HG03095 (cell line): ENCODE measurements at regions not wholly inside any gene's neighbourhood (a gene's known extent, or its start where the extent isn't known, plus 50 kb on each side); places are given as distances from the start of the nearest gene placed in this dataset.
"Not testable (repeated sequence)": the region's sequence is repeated elsewhere in the genome, so short reads cannot be mapped to it uniquely, and the experiment has no call there.

Source experiments
- ATAC-seq: cut with Tn5 transposase; IDR thresholded peaks from one replicate; pipeline ENCODE4 v1.9.1; 2021; ENCODE audit warnings: moderate library complexity; ENCODE audit not compliant: unreplicated experiment

DNA sequence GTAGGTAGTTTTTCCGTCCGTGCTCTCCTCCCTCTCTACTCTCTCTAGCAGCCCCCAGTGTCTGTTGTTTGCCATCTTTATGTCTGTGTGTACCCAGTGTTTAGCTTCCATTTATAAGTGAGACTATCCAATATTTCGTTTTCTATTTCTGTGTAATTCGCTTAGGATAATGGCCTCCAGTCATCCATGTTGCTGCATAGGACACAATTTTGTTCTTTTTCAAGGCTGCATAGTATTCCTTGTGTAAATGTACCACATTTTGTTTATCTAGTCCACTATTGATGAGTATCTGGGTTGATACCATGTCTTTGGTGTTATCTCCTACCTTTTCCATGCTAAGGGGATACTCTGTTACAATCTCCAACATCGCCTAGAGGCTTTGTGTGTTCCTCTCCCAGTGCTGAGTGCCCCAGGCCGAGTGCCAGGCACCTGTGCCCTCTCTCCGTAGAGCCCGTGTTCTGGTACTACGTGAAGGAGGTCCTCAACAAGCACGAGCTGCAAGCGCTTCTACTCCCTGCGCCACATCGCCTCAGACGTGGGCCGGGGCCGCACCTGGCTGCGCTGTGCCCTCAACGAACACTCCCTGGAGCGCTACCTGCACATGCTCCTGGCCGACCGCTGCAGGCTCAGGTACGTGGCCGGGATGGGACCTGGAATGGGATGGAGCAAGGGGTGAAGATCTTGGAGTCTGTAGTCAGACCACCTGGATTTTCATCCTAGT is 51.0 kb downstream of the NPIPB11 start:
- ATAC-seq = not testable (repeated sequence)

DNA sequence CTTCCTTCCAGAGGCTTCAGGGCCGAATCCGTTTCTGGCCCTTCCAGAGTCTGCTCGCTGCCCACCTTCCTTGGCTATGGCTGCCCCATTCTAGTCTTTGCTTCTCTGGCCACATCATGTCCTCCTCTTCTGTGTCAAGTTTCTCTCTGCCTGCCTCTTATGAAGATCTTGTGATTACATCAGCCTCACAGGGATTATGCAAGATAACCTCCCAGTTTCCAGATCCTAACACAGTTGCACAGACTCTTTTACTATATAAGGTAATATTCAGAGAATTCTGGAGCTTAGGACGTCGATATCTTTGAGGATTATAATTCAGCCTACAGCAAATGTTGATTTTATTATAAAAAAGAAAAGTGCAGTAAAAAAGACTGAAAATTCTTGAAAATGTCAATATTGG is 52.1 kb downstream of the NPIPB11 start:
- not testable (repeated sequence) for ATAC-seq

DNA sequence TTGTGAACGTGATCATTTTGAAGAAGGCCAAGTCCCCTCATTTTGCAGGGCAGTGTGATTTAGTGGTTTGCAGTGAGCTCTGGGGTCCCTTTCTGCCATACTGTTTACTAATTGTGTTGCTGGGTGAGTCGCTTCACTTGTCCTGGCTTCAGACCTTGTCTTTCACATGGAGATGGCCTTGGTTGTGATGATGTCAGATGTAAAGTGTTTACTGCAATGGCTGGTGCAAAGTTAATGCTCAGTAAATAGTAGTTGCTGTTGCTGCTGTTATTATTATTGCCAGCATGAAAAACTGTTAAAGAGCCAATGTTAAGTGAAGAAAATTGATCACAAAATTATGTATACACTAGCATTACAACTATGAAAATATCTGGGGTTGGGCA is 53.9 kb downstream of the NPIPB11 start:
- not testable (repeated sequence) for ATAC-seq

DNA sequence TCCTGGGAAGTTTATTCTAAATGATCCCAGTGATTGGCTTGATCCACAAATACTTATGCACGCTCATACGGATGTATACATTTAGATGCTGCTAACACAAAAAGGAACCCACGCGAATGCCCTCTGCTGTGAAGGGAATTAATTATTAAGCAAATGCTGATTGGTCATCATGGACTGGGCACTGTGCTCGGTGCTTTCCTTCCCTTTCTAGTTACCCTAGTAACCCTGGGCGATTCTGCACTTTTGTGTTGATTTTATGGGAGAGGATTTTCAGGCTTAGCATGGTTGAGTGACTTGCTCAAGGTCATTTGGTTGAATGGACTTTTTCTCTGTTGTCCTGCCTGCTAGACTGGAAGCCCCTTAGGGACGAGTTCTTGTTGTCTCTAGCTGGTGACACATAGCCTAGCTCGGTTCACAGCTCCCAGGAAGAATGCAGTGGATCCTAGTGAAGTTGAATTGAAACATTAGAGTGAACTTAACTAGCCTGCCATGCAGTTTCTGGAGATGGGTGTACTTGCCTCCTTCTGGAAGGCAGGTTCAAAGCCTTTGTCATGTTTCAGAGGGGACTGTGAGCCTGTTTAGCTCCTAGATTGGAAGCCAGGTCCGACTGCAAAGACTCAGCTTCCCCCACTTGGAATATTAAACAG is 54.4 kb downstream of the NPIPB11 start:
- ATAC-seq = not testable (repeated sequence)

DNA sequence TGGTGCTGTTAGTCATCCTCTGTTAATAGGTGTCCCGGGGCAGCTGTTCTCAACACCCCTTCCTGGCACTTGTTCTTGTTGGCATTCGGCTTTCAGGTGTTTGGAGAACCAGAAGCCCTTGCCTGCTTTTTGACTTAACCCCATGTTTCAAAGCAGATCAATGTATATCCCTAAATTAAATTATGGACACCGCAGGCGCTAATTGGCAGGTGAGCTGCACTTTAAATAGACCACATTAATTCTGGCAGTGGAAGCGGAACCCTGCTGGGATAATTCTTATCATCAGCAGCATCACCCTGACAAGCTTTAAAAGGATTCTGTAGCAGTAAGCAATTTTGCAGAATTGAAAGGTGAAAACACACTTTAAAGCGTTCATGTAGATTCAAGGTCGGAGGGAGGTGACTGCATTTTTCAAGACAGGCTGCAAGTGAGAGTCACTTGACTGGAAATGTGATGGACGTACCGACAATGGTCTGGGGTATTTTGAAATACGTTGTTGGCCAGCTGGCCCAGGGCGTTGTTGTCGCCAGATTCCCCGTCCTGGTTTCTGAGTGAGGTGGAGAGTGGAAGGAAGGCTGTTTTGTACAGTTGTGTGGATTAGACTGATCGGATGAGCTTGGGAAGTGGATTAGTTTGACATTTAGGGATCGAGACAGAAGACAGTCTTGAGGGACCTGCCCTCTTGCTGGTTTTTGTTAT is 55.1 kb downstream of the NPIPB11 start:
- not testable (repeated sequence) for ATAC-seq

DNA sequence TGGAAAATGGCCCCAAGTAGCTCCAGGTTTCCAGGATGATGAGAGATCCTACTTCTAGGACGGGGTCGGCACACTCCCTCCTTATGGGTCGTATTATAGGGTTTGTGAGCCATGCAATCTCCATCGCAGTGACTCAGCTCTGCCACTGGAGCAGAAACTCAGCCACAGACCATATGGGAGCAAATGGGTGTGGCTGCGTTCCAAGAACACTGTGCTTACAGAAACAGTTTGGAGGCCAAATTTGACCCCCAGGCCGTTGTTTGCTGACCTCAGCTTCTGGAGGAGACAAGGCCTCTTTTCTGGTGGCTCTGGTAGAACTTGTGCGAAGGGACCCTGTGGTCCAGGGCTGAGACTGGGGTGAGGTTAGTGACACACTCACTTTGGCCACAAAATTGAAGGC is 56.5 kb downstream of the NPIPB11 start:
- ATAC-seq = not testable (repeated sequence)

DNA sequence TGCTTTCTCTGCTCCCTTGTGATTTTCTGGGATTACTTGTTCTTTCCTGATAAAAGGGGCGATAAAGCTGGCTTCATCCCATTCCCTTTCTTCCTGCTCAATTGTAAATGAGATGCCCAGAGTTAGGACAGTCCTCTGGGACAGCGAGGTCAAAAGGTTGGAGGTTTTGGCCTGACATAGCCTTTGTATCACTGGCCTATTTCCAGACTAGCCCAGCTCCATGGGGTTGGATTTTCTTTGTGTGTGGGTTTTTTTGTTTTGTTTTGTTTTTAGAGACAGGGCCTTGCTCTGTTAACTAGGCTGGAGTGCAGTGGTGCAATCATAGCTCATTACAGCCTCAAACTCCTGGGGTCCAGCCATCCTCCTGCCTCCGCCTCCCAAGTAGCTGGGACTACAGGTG is 57.8 kb downstream of the NPIPB11 start:
- not testable (repeated sequence) for ATAC-seq

DNA sequence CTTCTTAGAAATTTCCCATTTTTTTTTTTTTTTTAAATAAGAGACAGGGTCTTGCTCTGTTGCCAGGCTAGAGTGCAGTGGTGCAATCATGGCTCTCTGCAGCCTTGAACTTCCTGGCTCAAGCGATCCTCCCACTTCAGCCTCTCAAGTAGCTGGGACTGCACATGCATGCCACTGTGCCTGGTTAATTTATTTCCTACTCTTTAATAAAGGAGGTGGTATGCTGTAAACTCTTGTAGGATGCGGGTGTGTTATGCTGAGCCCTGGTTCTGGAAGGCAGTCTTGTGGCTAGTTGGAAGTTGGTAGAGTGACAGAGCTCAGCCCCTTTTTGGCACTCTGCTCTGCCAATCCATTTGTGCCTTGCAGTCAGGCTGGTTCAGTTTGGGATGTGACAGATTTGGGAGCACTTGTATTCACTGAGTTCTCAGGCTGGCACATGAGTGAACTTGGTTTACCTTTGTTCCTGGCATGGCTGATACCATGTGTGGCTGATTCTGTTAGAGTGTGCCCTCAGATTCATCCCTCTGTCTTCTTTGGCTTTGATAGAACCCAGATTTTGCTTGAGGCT is 58.3 kb downstream of the NPIPB11 start:
- not testable (repeated sequence) for ATAC-seq

DNA sequence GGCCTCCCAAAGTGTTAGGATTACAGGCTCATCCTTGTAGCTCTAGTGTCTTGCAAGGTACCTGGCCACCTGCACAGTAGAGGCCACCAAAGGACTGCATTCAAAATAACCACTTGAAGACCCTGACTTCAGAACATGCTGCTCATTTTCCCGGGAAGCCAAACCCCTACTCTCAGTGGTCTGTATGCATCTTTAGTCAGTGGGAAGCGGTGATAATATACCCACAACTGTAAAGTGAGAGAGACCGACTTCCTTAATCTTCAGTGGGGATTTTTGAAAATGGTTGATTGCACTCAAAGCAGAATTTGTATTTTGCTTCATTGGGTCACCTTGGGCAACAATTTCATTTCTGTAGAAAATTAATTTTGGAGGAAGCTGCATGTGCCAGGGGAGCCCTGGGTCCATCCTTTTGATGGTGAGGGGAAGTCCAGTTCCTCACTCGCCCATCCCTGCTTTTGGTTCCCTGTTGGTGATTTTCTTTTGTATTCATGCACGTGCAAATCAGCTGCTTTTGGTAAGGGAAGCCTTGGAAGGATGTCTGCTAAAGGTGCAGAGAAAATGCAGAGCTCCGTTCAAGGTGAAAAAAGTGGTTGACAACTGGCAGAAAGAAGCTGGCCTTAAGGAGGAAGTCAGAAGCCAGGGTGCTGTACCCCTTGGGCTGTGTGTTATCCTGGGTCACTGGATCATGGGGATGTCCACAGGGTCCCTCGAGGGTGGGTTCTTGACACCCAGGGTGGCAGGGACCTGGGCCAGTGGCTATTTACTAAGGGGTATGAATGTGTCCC is 59.5 kb downstream of the NPIPB11 start:
- not testable (repeated sequence) for ATAC-seq

DNA sequence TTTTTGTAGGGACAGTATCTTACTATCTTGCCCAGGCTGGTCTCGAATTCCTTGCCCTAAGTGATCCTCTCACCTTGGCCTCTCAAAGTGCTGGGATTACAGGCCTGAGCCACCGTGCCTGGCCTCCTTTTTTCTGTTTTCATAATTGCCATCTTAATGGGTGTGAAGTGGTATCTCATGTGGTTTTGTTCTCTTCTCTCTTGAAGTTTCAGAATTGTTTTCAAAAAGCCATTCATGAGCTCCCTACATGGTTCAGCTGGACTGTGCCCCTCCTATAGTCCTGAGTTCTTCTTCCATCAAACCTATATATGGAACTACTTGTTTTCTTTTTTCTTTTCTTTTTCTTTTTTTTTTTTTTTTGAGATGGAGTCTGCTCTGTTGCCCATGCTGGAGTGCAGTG is 60.3 kb downstream of the NPIPB11 start:
- not testable (repeated sequence) for ATAC-seq

DNA sequence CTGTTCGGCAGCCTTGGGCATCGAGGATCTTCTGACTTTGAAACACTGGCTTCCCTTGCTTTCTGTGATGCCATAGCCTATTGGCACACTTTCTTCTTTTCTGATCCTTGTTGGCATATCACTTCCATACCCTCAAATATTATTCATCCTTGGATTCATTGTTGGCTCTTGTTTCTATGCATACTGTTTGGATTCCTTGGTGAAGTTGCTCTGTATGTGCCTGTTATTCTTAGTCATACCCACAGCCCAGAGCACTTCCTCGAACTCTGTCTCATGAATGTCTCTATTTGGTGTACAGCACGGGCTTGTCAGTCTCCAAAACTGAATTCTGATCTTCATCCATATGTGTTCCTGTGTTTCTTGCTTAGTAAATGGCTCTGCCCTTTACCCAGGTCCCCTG is 63.6 kb downstream of the NPIPB11 start:
- not testable (repeated sequence) for ATAC-seq

DNA sequence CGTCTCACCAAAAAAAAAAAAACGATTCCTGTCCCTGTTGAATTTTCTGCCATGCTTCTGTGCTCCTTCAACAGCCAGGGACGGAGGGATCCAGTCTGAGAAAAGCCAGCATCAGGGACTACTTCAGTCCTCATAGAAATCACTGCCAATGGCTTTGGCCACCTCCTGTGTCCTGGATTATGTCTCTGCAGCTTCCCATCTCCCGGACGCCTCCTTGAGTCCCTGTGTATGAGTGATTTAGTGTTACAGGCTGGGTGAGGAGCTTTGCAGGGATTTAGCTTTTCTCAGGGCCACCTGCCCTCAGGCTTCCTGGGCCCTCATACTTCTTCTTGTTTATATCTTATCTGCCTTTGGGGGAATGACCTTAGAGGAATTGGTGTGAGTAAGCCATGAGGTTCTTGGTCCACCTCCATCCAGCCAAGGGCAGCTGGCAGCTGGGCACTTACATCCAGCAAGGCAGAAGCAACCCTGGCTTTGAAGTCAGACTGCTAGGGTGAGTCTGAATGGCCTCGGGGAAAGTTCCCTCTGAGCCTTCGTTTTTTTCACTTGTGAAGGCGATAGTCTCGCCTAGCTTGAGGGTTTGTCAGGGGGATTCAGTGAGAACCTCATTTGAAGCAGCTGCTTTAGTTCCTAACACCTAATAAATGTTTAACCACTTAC is 65.6 kb downstream of the NPIPB11 start:
- ATAC-seq = not testable (repeated sequence)

DNA sequence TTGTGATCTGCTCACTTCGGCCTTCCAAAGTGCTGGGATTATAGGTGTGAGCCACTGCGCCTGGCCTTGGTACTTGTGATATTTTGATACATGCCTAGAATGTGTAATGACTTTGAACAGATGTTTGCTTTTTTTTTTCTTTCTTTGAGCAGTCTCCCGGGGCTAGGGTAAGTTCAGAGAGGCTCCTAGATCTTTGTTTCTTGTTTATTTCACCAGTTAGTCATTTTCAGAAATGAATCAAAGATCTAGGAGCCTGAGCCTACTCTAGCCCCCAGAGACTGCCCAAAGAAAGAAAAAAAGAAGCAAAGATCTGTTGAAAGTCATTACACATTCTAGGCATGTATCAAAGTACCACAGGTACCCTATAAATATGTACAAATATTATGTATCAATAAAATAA is 66.3 kb downstream of the NPIPB11 start:
- not testable (repeated sequence) for ATAC-seq

DNA sequence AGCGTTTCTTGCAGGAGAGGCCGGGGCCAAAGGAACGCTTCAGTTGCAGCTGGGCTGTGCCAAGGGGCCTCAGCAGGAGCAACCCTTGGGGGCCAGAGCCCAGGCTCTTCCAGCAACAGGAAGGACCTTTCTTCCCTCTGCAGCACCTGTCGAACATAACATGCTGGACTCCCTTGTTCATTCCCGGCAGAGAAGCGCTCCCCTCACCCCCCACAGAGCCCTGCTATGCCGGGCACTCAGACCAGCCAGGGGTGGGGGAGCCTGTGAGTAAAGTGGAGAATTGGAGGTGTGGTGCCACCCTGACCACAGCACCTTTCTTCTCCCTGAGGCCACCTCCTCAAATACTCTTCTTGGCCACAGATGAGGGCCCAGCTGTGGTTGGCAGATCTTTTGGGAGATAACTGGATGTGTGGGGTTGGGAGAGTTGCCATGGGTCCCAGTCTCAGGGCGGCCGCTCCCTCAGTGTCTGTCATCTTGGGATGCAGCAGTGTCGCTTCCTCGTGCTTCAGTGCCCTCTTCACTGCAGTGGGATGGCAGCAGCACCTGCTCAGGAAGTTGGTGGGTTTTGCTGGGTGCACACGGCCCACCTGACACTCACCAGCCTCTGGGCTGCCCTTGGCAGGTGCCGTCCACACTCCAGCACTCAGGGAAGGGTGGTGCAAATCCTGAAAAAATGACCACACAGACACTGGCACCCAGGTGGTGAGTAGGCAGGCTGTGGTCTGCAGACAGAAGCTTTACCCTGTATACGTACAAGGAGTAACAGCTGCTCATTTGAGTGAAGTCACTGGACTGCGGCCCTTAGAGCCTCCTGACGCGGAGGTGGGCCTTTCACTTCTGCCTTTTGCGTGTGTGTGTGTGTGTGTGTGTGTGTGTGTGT is 67.5 kb downstream of the NPIPB11 start:
- peak; percentile 80 for ATAC-seq

DNA sequence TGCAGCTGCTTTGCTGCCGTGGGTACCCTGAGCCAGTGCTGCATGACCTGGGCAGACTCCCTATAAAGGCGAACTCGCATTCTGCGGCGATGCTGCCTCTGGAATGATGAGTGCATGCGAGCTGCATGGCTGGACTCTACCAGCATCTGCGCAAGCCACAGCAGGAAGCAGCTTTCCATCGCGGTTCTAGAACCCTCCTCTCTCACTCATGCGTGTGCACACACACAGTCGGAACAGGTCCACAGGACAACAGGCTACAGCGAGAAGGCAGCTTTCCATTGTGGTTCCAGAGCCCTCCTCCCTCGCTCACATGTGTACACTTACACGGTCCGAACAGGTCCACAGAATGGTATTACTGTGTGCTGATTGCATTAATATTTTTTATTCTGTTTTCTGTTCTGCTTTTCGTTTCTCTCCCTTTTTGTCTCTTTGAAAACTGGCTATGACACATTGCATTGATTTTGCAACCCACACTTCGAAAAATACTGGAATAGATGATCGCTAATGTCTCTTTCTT is 69.1 kb downstream of the NPIPB11 start:
- not testable (repeated sequence) for ATAC-seq

DNA sequence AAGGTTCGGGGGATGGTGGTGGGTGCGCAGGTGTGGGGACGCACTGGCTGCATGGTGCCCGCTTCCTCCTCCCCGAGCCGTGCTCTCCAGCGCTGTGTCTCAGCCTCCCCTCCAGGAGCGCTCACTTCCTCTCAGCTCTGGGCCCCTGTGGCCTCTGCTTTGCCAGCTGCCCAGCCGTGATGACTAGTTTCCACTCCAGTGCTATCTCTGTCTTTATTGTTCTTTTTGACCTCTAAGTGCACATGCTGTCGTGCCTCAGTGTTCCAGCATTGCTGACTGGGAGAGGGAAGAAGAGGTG is 71.0 kb downstream of the NPIPB11 start:
- ATAC-seq = not testable (repeated sequence)

DNA sequence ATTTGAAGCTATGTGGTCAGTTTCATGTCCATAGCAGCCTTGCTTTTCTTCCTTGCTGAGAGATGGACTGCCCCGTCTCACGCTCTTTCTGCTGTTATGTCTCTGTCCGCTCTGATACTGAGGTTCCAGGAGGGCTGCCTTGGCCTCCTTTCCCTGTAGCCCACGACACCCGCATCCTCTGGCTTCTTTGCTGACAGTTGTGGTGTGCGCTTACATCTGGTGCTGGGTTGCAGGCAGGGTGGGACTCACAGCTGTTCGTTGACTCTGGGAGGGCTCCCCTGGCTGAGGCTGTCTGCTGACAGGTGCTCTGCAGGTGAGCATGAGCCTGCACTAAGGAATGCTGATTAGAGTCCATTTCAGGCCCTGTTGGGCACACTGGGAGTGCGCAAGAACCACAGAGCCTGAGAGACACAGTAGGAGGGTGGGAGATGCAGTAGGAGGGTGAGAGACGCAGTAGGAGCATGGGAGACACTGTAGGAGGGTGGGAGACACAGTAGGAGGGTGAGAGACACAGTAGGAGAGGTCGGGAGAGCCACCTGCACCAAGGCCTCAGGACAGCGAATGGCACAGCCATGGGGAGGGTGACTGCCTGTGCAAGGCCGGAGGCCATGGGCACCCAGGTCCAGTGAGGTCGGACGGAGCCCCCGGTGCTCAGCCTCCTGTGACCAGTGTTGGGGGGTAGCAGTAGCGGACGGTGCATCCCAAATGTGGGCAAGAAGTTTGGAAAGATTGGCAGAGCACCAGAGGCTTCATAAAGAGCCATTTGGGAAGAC is 71.5 kb downstream of the NPIPB11 start:
- ATAC-seq = not testable (repeated sequence)

DNA sequence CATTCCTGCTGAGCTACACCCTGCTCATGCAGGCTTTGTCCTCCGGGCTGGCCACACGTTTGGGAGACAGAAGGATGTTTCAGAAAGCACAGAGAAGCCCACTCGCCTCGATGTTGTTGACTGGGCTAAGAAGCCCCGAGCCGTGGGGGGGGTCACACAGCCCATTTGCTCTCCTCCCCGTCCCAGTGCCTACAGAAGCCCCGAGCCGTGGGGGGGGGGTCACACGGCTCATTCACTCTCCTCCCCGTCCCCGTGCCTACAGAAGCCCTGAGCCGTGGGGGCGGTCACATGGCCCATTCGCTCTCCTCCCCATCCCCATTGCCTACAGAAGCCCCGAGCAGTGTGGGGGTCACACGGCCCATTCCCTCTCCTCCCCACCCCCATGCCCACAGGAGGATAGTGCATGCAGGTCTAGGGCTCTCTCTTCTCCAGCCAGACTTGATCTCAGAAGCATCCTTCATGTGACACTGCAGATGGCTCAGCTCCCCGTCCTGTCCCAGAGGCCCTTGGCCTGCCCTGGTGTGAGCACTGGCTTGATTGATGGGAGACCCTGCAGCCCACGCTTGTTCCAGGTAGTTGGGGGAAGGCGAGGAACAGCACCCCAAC is 72.9 kb downstream of the NPIPB11 start:
- ATAC-seq = not testable (repeated sequence)
